Endothelial cell (in vitro differentiated cells): ENCODE measurements at regions not wholly inside any gene's neighbourhood (a gene's known extent, or its start where the extent isn't known, plus 50 kb on each side); places are given as distances from the start of the nearest gene placed in this dataset.

Experiments
- DNase-seq: peaks from one replicate; pipeline ENCODE4 v3.0.0; 2021; ENCODE audit warnings: low spot score
- H3K27ac Mint-ChIP-seq: one replicate; pipeline ENCODE4 v1.8.0; 2021; ENCODE audit warnings: mixed read lengths, inconsistent platforms; ENCODE audit not compliant: unreplicated experiment
- H3K27me3 Mint-ChIP-seq: one replicate; pipeline ENCODE4 v1.8.0; 2021; ENCODE audit warnings: mild to moderate bottlenecking, moderate library complexity, mixed read lengths, inconsistent platforms; ENCODE audit not compliant: unreplicated experiment
- H3K36me3 Mint-ChIP-seq: one replicate; pipeline ENCODE4 v1.8.0; 2021; ENCODE audit warnings: mild to moderate bottlenecking, low read depth, mixed read lengths, inconsistent platforms; ENCODE audit not compliant: unreplicated experiment
- H3K4me1 Mint-ChIP-seq: one replicate; pipeline ENCODE4 v1.8.0; 2021; ENCODE audit warnings: mild to moderate bottlenecking, mixed read lengths, inconsistent platforms; ENCODE audit not compliant: unreplicated experiment
- H3K4me3 Mint-ChIP-seq: one replicate; pipeline ENCODE4 v1.8.0; 2021; ENCODE audit warnings: mild to moderate bottlenecking, mixed read lengths, inconsistent platforms; ENCODE audit not compliant: unreplicated experiment
- H3K9me3 Mint-ChIP-seq: one replicate; pipeline ENCODE4 v1.8.0; 2021; ENCODE audit warnings: mixed read lengths, inconsistent platforms; ENCODE audit not compliant: unreplicated experiment
- CTCF ChIP-seq: fragments of 200-600 bp; sonication (generic); IDR thresholded peaks from one replicate; pipeline ENCODE4 v1.5.0; 2021; ENCODE audit warnings: antibody characterized with exemption; ENCODE audit not compliant: unreplicated experiment

DNA sequence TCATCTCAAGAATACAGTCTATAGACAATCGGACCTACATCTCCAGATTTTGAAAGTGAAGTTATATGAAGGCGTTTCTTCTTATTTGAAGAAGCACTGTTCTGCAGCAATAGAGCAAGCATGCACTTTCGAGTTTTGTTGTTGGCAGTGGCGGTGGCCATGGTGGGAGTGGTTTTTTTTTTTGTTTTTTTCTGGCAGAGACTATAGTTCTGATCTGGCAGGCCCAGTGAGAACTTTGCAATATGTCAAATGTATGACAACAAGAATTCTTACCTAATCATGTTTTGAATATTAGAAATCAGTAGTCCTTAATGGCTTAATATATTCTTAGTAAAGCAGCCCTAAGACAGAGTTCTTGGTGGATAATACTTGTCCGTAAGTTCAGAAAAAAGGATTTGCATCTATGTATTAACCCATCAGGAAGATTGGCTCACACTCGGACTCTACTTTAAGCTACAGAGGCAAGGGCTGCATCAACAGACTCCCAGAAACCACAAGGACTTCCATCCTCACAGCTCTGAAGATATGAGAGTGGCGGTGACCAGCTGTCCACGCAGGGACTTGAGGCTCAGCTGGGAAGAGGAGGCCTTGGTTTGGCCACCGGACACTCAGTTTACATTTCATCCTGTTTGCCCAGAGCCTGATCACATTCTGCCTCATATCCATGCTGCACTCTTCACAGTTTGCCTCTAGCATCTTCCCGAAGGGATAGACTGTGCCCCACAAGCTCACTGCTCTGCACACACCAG, 124.1 kb upstream of the THBS1 start:
- Mint-ChIP-seq H3K36me3 (no peaks in the 10 kb centered on the region), H3K27ac (no peak overlapping the region), H3K9me3 (no peaks in the 10 kb centered on the region), H3K4me3 (no peak overlapping the region), H3K4me1 (no peaks in the 10 kb centered on the region), H3K27me3 (peaks cover 4% of the 10 kb centered on the region)
- TF ChIP-seq CTCF: no peak
- DNase-seq: no peak

DNA sequence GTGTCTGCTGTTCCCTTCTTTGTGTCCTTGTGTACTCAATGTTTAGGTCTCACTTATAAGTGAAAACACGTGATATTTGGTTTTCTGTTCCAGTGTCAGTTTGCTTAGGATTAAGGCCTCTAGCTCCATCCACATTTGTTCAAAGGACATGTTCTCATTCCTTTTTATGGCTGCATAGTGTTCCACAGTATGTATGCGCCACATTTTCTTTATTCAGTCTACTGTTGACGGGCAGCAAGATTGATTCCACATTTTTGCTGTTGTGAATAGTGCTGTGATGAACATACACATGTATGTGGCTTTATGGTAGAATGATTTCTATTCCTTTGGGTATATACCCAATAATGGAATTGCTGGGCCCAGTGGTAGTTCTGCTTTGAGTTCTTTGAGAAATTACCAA, 122.7 kb upstream of the THBS1 start:
- Mint-ChIP-seq H3K9me3 (no peaks in the 10 kb centered on the region), H3K36me3 (no peaks in the 10 kb centered on the region), H3K4me3 (no peak overlapping the region), H3K4me1 (no peaks in the 10 kb centered on the region), H3K27ac (no peak overlapping the region), H3K27me3 (peaks cover 4% of the 10 kb centered on the region)
- no peak for DNase-seq
- no peak for TF ChIP-seq CTCF

DNA sequence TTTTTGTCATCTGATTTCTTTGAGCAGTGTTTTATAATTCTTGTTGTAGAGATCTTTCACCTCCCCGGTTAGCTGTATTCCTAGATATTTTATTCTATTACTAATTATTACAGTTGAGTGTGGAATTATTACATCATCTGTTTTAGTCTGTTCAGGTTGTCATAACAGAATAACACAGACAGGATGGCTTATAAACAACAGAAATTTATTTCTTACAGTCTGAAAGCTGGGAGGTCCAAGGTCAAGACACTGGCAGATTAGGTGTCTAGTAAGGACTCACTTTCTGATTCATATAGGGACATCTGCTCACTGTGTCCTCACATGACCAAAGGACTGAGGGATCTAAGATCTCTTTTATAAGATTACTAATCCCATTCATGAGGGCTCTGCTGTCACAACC, 121.3 kb upstream of the THBS1 start:
- Mint-ChIP-seq H3K4me3 (no peak overlapping the region), H3K4me1 (no peaks in the 10 kb centered on the region), H3K36me3 (no peaks in the 10 kb centered on the region), H3K27me3 (peaks cover 1% of the 10 kb centered on the region), H3K27ac (no peak overlapping the region), H3K9me3 (no peaks in the 10 kb centered on the region)
- no peak for DNase-seq
- TF ChIP-seq CTCF: no peak

DNA sequence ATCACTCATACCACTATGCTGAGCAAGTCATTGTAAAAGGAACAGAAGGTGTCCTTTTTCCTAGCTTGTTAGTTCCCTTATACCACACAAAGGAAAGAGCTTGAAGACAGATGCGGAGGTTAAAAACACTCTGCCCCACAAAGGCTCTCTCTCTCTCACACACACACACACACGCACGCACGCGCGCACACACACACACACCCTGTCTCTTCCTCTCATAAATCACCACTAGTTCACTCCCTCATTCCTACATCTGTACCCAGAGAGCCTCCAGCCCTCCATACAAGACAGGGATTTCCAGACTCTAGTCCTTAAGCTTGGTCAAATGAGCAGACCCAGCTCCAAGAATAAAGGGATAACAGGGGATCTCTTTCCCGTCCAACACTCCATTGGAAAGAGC, 120.1 kb upstream of the THBS1 start:
- H3K27ac Mint-ChIP-seq: no peak overlapping the region
- TF ChIP-seq CTCF: no peak

GRCh38 chr15:39461536-39462130, 119.2 kb upstream of the THBS1 start:
- Mint-ChIP-seq H3K9me3 (no peaks in the 10 kb centered on the region), H3K4me3 (no peak overlapping the region), H3K27me3 (peaks cover 1% of the 10 kb centered on the region), H3K36me3 (no peaks in the 10 kb centered on the region), H3K27ac (no peak overlapping the region), H3K4me1 (no peaks in the 10 kb centered on the region)
- TF ChIP-seq CTCF: no peak
- no peak for DNase-seq

More for the DNA sequence above, 120.1 kb upstream of the THBS1 start:
- Mint-ChIP-seq H3K4me3 (no peak overlapping the region), H3K27me3 (peaks cover 1% of the 10 kb centered on the region), H3K36me3 (no peaks in the 10 kb centered on the region), H3K9me3 (no peaks in the 10 kb centered on the region), H3K4me1 (no peaks in the 10 kb centered on the region)
- no peak for DNase-seq
